H54 (cell line): ENCODE measurements at regions not wholly inside any gene's neighbourhood (a gene's known extent, or its start where the extent isn't known, plus 50 kb on each side); places are given as distances from the start of the nearest gene placed in this dataset.
A peak's percentile ranks its signal among the peaks of the same experiment; 100 is the strongest.
"Not testable (repeated sequence)": the region's sequence is repeated elsewhere in the genome, so short reads cannot be mapped to it uniquely, and the experiment has no call there.

ENCODE experiments used
- DNase-seq: peaks from one replicate; pipeline ENCODE4 v3.0.0; 2011; ENCODE audit warnings: low spot score, mixed read lengths; ENCODE audit not compliant: insufficient read length
- FAIRE-seq: peaks from 3 replicates; lab custom pipeline; 2011; peaks lifted over from hg19 to GRCh38; lab: Jason Lieb, UNC
- POLR2A ChIP-seq: IDR thresholded peaks from 2 replicates; pipeline ENCODE4 v1.6.1; 2011; ENCODE audit warnings: low read depth, mild to moderate bottlenecking, low read length

GRCh38 chr20:52011093-52011492, 180.5 kb downstream of the ZFP64 start:
- DNase-seq, result no peak
- FAIRE-seq, result no peak
- no peak for TF ChIP-seq POLR2A

DNA sequence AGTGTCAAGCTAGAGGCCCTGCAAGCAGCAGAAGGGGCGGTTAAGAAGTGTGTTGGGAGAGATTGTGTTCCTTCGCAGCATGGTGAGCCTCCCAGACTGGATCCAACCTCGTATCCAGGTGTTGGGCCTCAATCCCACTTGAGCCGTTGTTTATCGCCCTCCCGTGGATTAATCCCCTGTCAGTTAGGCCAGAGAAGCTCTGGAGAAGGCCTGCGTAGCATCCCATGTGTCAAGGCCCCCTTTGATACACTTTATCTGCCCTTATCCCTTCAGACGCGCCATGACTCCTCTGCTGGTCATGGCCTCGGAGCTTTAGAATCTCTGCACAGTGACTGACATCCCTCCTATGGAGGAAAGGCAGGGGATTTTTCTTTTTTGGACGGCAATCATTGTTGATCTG, 181.0 kb downstream of the ZFP64 start:
- no peak for FAIRE-seq
- DNase-seq, result no peak
- TF ChIP-seq POLR2A, result no peak

DNA sequence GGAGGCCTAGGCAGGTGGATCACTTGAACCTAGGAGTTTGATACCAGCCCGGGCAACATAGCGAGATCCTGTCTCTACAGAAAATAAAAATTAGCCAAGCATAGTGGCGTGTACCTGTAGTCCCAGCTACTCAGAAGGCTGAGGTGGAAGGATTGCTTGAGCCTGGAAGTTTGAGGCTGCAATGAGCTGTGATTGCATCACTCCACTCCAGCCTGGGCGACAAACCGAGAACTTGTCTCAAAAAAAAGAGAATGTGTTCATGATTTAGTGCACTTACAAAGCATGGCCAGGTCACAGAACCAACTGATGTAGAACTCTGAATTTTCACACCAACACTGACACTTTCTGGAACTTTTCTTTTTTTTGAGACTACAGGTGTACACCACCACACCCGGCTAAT, 182.7 kb downstream of the ZFP64 start:
- no peak for TF ChIP-seq POLR2A
- FAIRE-seq (no peak), DNase-seq (no peak)

GRCh38 chr20:52004715-52005114, 186.9 kb downstream of the ZFP64 start:
- DNase-seq (no peak), FAIRE-seq (no peak)
- TF ChIP-seq POLR2A, result no peak

GRCh38 chr20:52004018-52004417, 187.6 kb downstream of the ZFP64 start:
- no peak for TF ChIP-seq POLR2A
- FAIRE-seq (no peak), DNase-seq (no peak)

- no peak for FAIRE-seq
- TF ChIP-seq POLR2A, result no peak
- no peak for DNase-seq
These were observed 188.2 kb downstream of the ZFP64 start for GRCh38 chr20:52003415-52003814.

GRCh38 chr20:52001999-52002666, 189.4 kb downstream of the ZFP64 start:
- DNase-seq, result no peak
- TF ChIP-seq POLR2A, result no peak
- no peak for FAIRE-seq

DNA sequence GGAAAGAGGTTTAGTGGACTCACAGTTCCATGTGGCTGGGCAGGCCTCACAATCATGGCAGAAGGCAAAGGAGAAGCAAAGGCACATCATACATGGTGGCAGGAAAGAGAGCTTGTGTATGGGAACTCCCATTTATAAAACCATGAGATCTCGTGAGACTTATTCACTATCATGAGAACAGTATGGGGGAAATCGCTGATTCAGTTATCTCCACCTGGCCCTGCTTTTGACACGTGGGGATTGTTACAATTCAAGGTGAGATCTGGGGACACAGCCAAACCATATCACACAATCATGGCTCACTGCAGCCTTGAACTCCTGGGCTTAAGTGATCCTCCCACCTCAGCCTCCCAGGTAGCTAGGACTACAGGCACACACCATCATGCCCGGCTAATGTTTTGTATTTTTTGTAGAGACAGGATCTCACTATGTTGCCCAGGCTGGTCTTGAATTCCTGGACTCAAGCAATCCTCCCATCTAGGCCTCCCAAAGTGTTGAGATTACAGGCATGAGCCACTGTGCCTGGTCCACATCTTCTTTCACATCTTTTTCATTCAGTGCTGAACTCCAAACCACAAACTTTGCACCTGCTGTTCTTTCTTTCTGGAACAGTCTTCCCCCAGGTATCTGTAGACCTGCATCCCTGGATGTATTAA, 194.2 kb downstream of the ZFP64 start:
- FAIRE-seq, DNase-seq: not testable (repeated sequence)

- DNase-seq, result no peak
- no peak for TF ChIP-seq POLR2A
- FAIRE-seq, result no peak
These were observed 193.2 kb upstream of the SALL4 start for GRCh38 chr20:51995551-51995951.

DNA sequence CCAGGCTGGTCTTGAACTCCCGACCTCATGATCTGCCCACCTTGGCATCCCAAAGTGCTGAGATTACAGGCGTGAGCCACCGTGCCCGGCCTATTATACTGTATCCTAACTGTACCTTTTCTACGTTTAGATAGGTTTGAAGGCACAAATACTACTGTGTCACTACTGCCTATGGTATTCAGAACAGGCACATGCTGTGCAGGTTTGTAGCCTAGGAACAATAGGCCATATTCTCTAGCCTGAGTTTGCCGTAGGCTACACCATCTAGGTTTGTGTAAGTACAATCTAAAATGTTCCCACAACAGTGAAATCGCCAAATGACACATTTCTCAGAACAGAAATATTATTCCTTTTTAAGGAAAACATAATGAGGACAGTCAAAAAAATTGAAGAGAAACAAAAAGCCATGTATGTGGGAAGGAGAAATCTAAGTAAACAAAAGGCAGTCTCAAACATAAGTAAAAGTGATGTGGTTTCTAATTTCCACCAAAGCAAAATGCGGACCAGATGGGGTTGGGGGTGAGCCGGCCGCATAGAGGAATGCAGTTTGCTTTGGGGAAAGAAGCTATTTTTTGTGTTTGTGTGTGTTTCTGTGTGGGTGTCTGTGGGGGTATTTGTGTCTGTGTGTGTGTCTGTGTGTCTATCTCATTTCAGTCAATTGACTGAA, 192.6 kb upstream of the SALL4 start:
- FAIRE-seq, result no peak

GRCh38 chr20:51987812-51988211, 185.5 kb upstream of the SALL4 start:
- no peak for DNase-seq
- no peak for TF ChIP-seq POLR2A
- no peak for FAIRE-seq

More for the DNA sequence above, 192.6 kb upstream of the SALL4 start:
- DNase-seq, result no peak
- TF ChIP-seq POLR2A, result no peak

- DNase-seq (peak; percentile 67), FAIRE-seq (no peak)
- TF ChIP-seq POLR2A, result no peak
These were observed 182.7 kb upstream of the SALL4 start for GRCh38 chr20:51985013-51985415.

DNA sequence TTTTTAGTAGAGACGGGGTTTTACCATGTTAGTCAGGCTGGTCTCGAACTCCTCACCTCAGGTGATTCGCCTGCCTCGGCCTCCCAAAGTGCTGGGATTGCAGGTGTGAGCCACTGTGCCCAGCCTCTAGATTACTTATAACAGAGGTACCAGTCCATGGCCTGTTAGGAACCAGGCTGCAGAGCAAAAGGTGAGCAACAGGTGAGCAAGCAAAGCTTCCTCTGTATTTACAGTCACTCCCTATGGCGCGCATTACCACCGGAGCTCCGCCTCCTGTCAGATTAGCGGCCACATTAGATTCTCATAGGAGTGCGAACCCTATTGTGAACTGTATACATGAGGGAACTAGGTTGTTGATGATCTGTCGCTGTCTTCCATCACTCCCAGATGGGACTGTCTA, 178.0 kb upstream of the SALL4 start:
- TF ChIP-seq POLR2A, result no peak
- FAIRE-seq (no peak), DNase-seq (no peak)

GRCh38 chr20:51979226-51979625, 176.9 kb upstream of the SALL4 start:
- no peak for TF ChIP-seq POLR2A
- no peak for DNase-seq
- FAIRE-seq, result no peak
